Dermis microvascular lymphatic vessel endothelial cell (primary cell): ENCODE measurements at regions not wholly inside any gene's neighbourhood (a gene's known extent, or its start where the extent isn't known, plus 50 kb on each side); places are given as distances from the start of the nearest gene placed in this dataset.

Experiments used
- DNase-seq, 2 donors: peaks; one replicate each; pipeline versions ENCODE4 v3.0.0 to v3.0.0-alpha.2; 2010; ENCODE audit warnings: low read depth in 2 of 2

DNA sequence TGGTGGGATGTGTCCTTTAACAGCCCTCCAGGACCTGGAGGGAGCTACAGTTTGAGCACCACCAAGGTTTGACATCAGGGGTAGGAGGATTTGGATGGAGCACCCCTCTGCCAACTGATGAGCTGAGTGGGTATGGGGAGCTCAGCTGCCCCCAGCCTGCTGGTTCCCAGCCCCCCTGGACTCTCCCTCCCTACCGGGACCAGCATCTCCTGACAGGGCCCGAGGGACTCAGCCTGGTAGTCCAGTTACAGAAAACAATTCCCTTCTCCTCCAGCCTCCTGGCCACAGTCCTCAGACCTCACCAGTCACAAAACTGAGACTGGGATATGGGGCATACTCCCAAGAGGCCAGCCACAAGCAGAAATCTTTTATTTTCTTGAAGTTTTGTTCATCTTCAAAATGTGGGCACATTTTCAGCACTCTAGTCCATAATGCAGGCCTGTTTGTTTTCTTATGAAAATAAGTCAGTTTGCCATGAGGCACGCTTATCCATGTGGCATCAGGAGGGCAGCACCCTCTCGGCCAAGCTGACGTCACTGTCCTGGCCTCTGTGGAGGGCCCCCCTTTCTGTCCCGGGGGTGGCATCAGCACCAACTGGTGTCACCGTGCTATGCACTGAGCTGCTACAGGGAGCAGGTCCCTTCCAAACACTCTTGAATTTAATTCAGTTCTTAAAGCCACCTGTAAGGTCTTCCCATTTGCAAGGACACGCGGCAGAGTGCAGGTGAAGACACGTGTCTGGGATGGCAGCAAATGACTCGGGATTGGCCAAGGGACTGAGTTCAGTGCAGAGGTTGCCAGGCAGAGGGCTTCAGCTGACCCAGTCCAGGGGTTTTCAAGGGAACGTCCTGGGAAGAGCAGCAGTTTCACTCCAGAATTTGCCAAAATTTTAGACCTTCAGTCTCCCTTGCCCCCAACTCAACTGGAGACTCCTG is 187.6 kb downstream of the GADD45G start:
- no peak for DNase-seq

DNA sequence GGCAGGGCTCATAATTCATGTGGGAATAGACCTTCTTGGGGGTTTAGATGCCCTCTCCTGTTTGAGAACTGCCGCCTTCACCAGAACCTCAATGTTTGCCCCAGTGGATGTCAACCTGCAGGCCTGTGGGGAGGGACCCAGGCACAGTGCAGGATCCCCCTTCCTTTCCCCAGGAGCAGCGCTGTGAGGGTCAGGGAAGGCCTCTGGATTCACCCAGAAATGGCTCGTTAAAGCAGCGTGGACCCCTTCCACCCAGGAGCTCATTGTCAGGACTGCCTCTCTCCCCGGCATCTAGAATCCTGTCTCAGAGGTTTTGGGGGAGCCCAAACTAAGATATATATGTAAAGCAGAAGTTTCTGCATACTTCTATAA is 188.3 kb downstream of the GADD45G start:
- DNase-seq: no peak

DNA sequence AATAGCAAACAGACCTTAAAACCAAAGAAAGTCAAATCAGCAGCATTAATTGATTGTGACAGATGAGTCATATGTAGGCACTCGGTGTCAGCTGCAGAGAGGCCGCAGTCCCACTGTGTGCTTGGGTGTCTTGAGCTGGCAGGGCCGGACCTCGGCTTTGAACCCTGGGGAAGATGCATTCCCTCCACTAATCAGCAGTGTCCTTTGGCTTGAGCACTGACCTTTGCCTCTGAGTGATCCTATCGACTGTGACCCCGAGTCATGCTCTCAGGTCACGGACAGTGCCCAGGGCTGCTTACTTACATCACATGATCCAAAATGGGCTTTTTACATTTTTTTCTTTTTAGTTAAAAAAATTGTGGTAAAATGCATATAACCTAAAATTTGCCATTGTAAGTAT is 188.7 kb downstream of the GADD45G start:
- DNase-seq: no peak

DNA sequence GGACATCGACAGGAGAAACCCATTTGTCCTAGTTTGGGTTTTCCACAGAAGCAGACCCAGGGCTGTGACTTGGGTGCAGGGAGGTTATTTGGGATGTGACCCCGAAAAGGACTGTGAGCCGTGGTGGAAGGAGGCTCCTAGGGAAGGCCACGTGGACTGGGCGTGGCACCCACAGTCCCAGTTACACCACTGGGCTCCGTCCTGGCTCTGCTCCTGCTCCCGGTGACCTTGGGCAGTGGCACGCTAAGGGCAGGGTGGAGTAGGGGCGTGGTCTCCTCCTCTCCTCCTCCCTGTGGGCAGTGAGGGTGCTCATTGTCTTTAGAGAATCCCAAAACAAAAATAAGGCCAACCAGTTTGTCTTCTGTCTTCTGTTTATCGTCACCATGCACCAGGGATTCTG is 190.1 kb downstream of the GADD45G start:
- DNase-seq: no peak

DNA sequence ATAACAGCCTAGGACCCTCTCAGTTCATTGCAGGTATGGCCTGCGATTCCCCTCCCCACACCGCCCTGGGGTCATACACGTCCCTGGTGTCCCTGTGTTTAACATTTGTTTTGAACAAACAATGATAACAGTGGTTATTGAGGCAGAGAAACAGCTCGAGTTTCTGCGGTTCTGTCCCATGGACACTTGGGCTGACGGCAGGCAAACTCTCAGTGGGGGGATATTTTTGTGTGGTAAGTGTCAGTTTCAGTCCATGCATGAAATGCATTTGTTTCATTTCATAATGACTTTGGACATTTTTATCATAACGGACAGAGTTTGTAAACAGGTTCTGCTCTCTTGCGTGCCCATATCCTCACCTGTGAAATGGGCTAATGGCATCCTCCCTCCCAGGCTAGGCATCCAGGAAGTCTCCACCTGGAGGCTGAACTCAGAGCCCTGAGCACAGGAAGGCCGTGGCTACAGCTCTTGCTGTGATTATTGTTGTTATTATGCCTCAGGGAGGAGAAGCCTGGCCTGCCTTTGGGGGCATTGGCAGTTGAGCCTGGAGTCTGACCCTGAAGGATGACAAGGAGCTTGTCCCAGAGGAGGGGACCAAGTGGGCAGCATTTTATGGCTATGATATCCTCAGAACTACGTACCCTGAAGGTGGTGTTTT is 190.9 kb downstream of the GADD45G start:
- DNase-seq: no peak

DNA sequence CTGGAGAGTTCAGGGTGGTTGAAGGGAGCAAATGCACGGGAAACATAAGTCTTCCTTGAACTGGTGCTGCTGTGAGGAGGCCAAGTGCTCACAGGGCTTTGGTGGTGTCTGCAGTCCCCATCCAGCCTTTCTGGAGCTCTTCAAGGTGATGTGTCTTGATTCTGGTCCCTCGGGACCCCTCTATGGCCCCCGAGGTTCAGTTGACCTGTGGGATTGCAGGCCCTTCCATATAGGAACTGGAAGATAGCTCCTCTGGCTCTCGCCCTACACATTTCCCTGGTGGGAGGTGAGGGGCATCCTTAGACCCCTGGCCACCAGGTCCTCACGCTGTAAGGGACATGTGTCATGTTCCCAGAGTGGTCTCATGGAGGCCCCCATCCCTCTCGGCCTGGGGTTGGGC is 191.8 kb downstream of the GADD45G start:
- DNase-seq: no peak

DNA sequence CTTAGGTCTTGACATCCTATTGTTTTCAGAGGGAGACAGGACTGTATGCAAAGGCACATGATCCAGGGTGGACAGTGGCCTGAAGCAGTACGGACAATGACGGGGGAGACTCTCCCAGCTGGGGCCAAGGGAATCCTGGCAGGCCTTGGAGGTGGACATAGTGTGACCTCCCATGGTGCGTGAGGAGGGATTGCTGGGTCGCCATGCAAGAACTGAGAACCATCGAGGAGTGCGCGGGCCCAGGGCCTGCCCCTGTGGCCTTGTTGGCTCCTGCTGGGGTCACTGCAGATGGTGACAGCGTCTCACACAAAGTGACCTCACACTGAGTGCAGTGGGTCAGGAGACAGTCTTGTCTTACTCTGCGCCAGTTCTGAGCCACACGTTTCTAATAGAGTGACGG is 192.4 kb downstream of the GADD45G start:
- DNase-seq: no peak

DNA sequence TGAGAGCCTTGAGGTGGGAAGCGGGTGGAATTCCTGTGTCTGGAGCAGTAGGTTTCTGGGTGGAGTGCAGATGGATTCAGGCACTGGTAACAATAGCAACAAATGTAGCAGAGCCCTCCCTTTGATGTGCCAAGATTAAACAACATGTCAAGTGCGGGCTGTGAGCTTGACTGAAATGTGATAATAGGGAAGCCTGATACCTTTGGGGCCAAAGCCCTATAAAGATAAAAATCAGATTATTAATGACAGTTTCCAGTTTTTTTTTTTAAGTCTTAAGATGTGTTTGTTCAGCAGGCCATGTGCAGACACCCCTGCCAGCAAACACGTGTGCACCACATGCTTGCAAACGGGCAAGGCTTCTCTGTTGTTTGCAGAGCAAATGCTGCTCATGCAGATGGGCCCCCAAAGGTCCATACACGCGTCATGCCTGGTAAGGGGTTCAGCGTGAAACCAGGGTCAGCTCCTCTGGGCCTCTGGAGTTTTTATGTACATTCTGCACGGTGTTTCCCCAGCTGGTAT is 193.2 kb downstream of the GADD45G start:
- DNase-seq: no peak

DNA sequence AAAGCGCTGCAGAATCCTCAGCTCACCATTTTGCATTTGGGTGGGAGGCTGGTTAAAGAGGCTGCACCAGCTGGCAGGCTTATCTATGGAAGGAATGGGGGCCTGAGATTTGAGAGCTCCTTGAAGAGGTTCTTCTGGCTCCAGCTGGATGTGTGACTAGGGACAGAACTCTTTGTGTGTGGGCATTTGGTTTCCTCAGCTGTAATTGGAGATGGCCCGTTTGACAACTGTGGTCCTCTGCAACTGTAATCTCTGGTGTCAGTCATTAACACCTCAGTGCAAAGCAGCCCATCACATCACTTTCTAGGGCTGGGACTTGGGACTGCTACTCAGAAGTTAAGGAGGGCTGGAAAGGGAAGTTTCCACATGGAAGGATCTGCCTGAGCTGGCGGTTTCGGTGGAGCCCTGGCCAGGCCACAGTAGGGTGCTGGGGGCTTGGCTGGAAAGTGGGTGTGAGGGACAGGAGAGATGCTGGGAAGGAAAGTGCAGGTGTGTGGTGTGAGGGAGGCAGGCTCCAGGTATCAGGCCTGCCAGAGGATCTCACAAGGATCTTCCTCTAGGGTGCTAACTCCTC is 193.8 kb downstream of the GADD45G start:
- no peak for DNase-seq

DNA sequence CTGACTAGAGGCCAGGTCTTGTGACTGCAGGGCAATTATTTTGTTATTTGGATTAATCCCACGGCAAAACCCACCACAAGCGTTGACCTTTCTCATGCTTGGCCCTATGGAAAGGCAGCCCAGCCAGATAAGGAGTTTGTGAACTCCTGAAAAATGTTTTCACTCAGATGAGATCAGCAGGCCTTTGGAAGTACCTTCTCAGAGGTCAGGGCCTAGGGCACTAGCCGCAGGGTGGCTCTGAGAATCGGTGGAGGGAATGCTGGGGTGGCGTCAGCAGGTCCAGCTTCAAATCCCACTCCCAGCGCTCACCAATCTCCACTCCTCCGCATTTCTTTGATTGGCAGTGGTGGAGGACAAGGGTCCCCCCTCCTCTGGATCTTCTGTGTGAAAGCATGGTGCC is 194.4 kb downstream of the GADD45G start:
- DNase-seq: no peak

DNA sequence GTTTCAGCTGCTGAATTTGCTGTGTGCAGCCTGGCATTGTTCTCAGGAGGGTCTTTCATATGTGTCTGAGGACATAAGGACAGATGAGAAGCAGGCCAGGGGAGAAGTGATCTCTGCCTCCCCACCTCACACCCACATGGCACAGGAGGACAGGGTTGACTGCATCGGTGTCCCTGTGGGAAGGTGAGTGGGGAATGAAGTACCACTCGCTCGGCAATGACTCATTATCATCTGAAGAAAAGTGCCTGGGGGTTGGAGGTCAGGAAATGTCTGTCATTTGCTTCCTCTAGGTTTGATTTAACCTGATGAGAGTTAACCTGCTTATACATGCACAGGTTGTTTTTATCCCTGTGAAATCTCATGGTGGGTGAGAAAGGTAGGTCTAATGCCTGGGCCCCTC is 195.0 kb downstream of the GADD45G start:
- DNase-seq: no peak

DNA sequence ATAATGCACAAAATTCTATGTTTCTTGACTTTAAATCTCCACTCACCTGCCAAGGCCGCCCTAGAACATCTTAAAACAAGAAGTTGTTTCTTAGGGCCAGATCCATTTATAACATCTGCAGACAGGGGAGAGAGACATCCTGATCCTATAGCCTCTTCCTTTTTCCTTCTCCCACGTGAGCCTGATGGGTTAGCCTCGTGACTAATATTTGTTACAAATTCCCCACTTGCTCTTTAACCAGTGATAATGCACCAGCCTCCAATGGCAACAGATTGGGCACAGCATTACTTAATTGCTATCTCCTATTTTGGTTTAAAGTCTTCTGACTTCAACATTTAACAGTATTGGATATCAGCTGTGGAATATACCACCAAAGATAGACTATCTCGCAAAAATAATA is 196.5 kb downstream of the GADD45G start:
- no peak for DNase-seq

DNA sequence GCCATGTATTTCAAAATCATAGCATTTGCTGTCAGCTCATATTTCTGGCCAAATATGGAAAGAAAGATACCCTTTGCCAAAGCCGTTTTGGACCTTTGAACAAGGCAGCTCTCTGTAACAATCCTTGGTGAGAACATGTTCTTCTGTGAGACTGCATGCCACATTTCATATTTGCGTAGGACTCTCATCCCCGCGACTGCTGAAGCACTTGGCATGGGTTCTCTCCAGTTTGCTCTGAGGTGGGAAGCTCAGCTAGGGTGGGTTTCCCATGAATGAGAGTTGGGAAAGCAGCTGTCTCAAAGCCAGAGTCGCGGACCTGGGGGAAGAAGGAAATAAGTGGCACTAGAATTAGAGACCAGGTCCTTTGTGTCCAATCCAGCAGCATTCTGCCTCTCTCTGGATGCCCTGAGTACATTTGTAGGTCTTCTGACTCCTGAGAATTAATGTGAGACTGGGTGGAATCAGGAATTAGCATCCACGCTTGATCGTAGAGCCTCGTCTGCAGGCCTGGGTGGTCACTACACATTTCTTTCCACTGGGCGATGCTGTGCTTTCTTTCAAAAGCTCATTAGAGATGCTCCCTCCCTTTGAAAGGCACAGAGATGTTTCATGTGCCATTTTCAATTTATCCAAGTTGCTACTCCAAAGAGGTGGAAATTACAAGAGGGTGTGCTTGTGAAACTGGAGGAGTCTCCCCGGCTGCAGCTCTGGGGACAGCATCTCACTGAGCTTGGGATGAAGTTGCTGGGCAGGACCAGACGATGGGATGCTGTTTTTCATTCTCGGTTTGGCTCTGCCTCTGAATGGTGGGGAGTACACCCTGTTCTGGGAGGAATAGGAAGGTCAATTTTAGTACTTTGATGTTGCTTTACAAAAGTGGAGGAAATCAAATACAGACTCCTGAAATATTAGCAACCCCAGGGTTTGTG is 197.2 kb downstream of the GADD45G start:
- DNase-seq: no peak

DNA sequence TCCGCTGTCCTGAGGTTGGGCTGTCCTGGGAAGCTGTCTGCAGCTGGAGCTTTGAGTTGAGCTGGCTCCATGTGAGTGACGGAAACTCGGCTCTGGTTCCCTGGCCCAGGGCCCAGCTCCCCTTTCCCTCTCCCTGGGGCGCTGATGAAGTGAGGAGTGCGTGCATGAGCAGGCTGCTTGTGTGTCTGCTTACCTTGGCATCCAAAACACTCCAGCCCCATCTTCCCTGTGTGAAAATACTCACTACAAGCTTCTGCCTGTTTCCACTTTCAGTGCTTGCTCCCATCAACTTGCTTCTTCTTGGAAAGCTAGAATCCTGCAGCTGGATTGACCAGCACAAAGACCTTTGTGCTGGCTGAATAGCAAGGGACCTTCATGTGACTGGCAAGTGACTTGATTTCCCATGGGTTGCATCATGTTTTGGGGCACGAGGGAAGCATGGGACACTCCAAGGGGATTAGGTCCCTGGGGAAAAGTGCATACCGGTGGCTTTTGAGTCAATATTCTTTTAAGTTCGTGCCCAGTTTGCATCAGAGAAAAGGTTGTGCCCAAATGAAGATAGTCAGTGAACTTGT is 198.1 kb downstream of the GADD45G start:
- no peak for DNase-seq

DNA sequence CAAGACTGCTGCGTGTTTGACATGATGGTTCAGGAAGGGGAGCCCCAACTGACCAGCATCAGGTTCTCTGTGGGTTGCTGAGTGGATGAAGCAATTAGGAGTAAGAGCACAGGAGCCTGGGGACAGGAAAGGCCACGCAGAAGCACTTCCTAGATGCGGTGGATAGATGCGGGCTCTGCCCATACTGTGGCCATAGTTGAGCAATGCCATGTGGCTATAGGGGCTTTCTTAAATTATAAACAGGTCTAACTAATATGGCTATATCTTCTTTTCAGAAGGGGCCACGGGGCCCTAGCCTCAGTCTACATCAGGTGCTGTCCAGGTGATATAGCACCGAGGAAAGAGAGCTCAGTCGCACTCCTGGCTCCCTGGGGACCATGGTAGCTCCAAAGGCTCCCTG is 198.6 kb downstream of the GADD45G start:
- no peak for DNase-seq

DNA sequence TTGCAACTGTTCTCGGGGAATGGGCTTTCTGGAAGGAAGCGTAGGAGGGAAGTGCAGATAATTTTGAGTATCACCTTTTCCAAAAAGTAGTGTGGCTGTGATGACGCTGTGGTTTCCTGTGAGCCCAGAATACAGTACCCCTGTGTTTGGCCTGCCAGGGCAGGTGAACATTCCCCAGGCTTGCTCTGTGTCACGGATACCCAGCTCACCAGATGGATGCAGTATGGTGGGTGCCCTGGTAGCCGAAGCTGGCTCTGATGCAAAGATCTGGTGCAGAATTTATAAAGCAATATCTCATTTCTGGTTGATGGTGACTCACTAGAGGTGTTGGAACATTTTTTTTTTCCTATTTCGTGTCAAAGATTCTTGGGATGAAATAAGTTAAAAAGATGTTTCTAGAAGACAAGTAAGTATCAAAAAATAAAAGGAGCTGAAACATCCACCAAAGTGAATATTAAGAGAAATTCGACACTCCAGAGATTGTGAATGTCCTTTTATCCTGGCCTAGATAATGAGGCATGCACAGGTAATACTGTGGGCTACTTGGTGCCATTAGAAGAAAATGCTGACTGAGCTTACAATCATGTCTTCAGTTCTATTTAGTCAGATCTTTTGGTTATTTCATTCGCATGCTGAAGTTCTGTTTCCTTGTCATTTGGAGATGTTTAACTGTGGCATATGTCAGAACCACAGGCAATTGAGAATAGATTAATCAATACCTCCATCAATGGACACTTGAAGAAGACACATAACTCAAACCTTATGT is 200.1 kb downstream of the GADD45G start:
- no peak for DNase-seq

DNA sequence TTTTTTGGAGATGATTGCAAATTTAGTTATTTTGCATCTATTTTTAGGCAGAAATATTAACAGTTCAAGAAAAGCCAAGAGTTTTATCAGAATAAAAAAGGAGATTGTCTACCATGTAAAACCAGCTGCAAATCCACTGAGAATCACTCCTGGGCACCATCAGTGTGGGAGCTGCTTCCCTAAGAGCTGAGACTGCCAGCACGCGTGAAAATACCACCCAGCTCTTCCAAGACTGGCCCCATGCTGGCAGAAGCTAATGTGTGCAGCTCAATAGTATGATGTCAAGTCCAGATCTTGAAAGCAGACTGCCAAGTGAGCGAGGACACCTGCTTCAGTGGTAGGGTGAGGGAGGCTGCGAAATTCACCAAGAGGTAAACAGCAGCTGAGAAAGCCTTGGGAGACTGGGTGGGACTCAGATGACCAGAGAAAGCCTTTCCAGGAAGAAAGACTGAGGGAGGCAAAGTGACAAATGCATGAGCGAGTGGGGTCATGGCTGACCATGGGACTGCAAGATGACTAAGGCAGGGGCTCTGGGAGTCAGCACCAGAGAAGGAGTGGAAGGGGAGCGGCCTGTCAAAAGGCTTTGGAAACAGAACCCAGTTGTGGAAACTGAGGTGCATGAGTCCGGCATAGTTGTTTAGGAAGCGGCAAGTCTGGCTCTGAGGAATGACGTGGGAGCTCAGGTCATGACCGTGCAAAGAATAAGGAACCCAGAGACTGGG is 200.9 kb downstream of the GADD45G start:
- no peak for DNase-seq

DNA sequence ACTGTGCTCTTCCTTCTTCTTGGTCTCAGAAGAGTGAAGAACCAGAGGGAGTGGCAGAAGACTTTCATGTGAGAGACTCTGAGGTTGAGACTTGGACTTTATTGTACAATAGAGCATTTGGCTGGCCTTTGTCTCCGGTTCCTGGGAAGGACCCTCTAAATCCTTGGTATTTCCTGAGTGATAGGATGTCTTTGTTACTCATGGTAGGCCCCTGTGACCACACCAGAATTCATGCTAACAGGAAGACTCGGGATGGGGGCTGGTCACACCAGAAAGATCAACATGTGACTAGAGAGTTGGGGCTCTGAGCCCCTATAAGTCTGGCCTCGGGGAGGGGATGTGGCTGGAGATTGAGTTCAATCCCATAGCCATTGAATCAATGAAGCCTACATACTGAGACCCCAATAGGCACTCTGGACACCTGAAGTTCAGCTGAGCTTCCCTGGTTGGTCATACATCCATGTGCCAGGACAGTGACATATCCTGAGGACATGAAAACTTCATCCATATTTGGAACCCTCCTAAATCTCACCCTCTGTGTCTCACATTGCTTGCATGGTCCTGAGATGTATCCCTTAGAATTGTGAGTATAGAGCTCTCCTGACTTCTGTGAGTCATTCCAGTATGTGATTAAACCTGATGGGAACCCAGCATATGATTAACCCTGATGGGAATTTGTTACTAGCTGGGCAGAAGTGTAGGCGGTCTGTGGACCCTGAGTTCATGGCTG is 201.7 kb downstream of the GADD45G start:
- peak in 1 of 2 donors; percentile 30 for DNase-seq

DNA sequence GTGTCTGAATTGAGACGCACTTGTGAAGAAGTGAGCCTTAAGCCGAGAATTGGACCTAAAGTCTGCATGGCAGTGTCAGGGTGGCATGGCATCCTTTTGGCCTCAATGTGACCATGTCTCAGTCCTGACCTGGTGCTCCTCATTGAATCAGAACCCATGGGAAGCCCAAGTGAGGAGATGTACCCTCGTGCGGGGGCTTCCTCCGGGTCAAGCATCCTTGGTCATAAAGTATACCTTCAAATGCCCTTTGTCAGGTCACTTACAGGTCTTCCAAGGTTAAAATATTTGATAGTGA is 202.2 kb downstream of the GADD45G start:
- no peak for DNase-seq
